ENCODE measurements at regions not wholly inside any gene's neighbourhood (a gene's known extent, or its start where the extent isn't known, plus 50 kb on each side); places are given as distances from the start of the nearest gene placed in this dataset.

DNA sequence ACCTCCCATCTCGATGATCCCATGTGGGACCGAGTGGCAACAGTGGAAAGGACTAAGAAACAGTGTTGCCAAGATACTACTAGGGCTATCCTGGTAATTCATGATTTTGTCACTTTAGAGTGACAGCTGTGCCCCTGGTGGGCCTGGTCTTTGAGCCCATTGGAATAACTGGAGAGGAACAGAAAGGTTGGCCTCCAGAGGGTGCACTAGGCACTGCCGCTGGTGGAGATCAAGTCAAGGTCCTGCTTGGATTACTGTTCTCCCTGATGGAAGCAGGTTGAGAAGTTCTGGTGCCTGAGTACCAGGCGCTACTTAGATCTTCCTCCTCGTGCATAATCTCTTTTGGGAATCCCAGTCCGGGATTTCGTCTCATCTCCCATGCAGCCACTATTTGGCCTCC, 129.6 kb downstream of the SEC61B start:
- TF ChIP-seq, protein P1, sequence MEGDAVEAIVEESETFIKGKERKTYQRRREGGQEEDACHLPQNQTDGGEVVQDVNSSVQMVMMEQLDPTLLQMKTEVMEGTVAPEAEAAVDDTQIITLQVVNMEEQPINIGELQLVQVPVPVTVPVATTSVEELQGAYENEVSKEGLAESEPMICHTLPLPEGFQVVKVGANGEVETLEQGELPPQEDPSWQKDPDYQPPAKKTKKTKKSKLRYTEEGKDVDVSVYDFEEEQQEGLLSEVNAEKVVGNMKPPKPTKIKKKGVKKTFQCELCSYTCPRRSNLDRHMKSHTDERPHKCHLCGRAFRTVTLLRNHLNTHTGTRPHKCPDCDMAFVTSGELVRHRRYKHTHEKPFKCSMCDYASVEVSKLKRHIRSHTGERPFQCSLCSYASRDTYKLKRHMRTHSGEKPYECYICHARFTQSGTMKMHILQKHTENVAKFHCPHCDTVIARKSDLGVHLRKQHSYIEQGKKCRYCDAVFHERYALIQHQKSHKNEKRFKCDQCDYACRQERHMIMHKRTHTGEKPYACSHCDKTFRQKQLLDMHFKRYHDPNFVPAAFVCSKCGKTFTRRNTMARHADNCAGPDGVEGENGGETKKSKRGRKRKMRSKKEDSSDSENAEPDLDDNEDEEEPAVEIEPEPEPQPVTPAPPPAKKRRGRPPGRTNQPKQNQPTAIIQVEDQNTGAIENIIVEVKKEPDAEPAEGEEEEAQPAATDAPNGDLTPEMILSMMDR (IDR thresholded peaks at IDR 0.05) = no peak
- TF ChIP-seq POLR2AphosphoS5 (IDR thresholded peaks at IDR 0.05) = no peak
- no peak for TF ChIP-seq POLR2A (IDR thresholded peaks at IDR 0.05)
- no peak for TF ChIP-seq EP300 (IDR thresholded peaks at IDR 0.05)
